NCI-H1092 treated with DMSO at 0.1 percent for 48 hours (cell line): ENCODE measurements at regions not wholly inside any gene's neighbourhood (a gene's known extent, or its start where the extent isn't known, plus 50 kb on each side); places are given as distances from the start of the nearest gene placed in this dataset.

Experiments used
- DNase-seq: peaks from one replicate; lab custom pipeline; 2025; lab: John Stamatoyannopoulos, UW

- DNase-seq, result no peak
These were observed 573.7 kb downstream of the BCL11B start for GRCh38 chr14:98698341-98698740.

GRCh38 chr14:98700748-98701147 lies 571.2 kb downstream of the BCL11B start:
- DNase-seq, result no peak

- no peak for DNase-seq
These were observed 570.6 kb downstream of the BCL11B start for GRCh38 chr14:98701377-98701776.

- DNase-seq, result no peak
These were observed 567.6 kb downstream of the BCL11B start for GRCh38 chr14:98704441-98704840.

GRCh38 chr14:98705871-98706300 lies 566.1 kb downstream of the BCL11B start:
- no peak for DNase-seq

GRCh38 chr14:98707522-98707921 lies 564.5 kb downstream of the BCL11B start:
- DNase-seq, result no peak

GRCh38 chr14:98708555-98708954 lies 563.4 kb downstream of the BCL11B start:
- no peak for DNase-seq

GRCh38 chr14:98711453-98711852 lies 560.5 kb downstream of the BCL11B start:
- DNase-seq, result no peak

GRCh38 chr14:98714626-98715425 lies 557.2 kb downstream of the BCL11B start:
- no peak for DNase-seq

GRCh38 chr14:98716133-98716532 lies 555.9 kb downstream of the BCL11B start:
- DNase-seq, result no peak

GRCh38 chr14:98721061-98721460 lies 550.9 kb downstream of the BCL11B start:
- DNase-seq, result no peak

GRCh38 chr14:98724734-98725133 lies 547.3 kb downstream of the BCL11B start:
- no peak for DNase-seq

GRCh38 chr14:98725191-98725590 lies 546.8 kb downstream of the BCL11B start:
- DNase-seq, result no peak

GRCh38 chr14:98725676-98726075 lies 546.3 kb downstream of the BCL11B start:
- DNase-seq, result no peak

GRCh38 chr14:98726585-98727405 lies 545.2 kb downstream of the BCL11B start:
- no peak for DNase-seq

GRCh38 chr14:98728024-98728423 lies 544.0 kb downstream of the BCL11B start:
- no peak for DNase-seq

GRCh38 chr14:98728836-98729235 lies 543.2 kb downstream of the BCL11B start:
- no peak for DNase-seq

- no peak for DNase-seq
These were observed 540.7 kb downstream of the BCL11B start for GRCh38 chr14:98731286-98731685.

- no peak for DNase-seq
These were observed 540.3 kb downstream of the BCL11B start for GRCh38 chr14:98731701-98732100.

- DNase-seq, result no peak
These were observed 538.5 kb downstream of the BCL11B start for GRCh38 chr14:98733536-98733935.

- DNase-seq, result no peak
These were observed 535.2 kb downstream of the BCL11B start for GRCh38 chr14:98736701-98737338.

GRCh38 chr14:98741523-98741922 lies 530.5 kb downstream of the BCL11B start:
- DNase-seq, result no peak

- no peak for DNase-seq
These were observed 530.0 kb downstream of the BCL11B start for GRCh38 chr14:98742001-98742400.
